ENCODE measurements at regions not wholly inside any gene's neighbourhood (a gene's known extent, or its start where the extent isn't known, plus 50 kb on each side); places are given as distances from the start of the nearest gene placed in this dataset.

DNA sequence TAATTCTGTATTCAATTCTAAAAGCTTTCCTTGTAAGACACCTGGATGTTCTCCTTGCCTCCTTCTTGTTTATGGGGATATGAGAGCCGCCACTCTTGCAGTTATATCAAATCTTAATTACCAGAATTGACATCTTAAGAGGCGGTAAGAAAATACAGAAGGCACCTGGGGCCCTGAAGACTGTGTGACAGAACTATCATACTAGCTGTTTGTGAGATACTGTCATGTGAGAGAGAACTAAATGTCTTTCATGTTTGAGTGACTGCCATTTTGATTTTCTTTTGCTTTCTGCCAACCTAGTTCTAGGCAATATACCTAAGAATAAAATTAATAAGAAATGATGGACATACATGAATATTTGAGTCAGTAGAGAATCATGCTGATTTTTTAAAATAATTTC is 340.2 kb upstream of the SMIM31 start:
- TF ChIP-seq, protein P1, sequence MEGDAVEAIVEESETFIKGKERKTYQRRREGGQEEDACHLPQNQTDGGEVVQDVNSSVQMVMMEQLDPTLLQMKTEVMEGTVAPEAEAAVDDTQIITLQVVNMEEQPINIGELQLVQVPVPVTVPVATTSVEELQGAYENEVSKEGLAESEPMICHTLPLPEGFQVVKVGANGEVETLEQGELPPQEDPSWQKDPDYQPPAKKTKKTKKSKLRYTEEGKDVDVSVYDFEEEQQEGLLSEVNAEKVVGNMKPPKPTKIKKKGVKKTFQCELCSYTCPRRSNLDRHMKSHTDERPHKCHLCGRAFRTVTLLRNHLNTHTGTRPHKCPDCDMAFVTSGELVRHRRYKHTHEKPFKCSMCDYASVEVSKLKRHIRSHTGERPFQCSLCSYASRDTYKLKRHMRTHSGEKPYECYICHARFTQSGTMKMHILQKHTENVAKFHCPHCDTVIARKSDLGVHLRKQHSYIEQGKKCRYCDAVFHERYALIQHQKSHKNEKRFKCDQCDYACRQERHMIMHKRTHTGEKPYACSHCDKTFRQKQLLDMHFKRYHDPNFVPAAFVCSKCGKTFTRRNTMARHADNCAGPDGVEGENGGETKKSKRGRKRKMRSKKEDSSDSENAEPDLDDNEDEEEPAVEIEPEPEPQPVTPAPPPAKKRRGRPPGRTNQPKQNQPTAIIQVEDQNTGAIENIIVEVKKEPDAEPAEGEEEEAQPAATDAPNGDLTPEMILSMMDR (IDR thresholded peaks at IDR 0.05; ENCODE audit: low read depth, low read length), result no peak
- TF ChIP-seq EZH2phosphoT487 (IDR thresholded peaks at IDR 0.05; ENCODE audit: low read depth), result no peak

All from OCI-LY3 (cell line).